Hematopoietic multipotent progenitor cell (in vitro differentiated cells): ENCODE measurements at regions not wholly inside any gene's neighbourhood (a gene's known extent, or its start where the extent isn't known, plus 50 kb on each side); places are given as distances from the start of the nearest gene placed in this dataset.
A peak's percentile ranks its signal among the peaks of the same experiment; 100 is the strongest.
"Not testable (repeated sequence)": the region's sequence is repeated elsewhere in the genome, so short reads cannot be mapped to it uniquely, and the experiment has no call there.

Source experiments
- DNase-seq, 3 donors: peaks; one replicate each; pipeline ENCODE4 v3.0.0-alpha.2; 2011 to 2015; ENCODE audit warnings: low read depth in 2 of 3, low spot score in 2 of 3

- no peak for DNase-seq
These were observed 139.1 kb downstream of the DLL1 start for GRCh38 chr6:170151804-170152123.

- DNase-seq: no peak
These were observed 139.5 kb downstream of the DLL1 start for GRCh38 chr6:170151321-170151771.

DNA sequence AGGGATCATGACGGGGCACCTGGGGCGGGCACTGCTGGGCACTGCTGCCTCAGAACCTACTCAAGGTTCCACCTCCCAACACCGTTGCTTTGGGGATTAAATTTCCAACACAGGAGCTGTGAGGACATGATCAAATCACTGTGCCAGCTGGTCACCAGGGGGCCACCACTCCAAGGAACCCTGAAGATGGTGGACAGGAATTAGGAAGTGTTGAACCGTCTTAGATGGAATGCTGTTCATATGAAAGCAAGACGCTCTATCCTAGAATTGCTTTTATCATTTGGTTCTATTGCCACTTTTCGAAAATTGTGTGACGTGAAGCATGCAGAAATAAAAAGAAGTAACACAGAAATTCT is 140.3 kb downstream of the DLL1 start:
- no peak for DNase-seq

DNA sequence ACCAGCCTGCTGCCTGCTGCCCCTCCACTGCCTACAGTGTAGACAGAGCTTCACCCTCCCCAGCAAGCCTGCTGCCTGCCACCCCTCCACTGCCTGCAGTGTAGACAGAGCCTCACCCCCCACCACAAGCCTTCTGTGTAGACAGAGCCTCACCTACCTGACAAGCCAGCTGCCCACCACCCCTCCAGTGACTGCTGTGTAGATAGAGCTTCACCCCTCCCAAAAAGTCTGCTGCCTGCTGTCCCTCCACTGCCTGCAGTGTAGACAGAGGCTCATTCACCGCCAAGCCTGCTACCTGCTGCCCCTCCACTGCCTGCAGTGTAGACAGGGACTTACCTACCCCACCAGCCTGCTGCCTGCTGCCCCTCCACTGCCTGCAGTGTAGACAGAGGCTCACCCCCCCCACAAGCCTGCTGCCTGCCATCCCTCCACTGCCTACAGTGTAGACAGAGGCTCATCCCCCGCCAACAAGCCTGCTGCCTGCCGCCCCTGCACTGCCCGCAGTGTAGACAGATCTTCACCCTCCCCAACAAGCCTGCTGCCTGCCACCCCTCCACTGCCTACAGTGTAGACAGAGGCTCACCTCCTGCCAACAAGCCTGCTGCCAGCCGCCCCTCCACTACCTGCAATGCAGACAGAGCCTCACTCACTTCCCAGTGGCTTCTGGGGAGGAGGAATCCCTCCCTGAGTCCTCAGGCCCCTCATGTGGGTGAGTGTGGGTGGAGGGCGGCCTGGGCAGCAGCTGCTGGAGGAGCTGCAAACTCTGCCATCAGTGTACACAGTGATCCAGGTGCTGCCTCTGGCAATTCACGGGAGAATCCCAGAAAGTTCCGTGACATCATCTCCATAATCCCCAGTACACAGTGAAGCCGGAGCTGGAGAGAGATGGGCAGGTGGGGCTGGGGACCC is 140.9 kb downstream of the DLL1 start:
- no peak for DNase-seq

GRCh38 chr6:170148709-170149470 is 142.0 kb downstream of the DLL1 start:
- no peak for DNase-seq

DNA sequence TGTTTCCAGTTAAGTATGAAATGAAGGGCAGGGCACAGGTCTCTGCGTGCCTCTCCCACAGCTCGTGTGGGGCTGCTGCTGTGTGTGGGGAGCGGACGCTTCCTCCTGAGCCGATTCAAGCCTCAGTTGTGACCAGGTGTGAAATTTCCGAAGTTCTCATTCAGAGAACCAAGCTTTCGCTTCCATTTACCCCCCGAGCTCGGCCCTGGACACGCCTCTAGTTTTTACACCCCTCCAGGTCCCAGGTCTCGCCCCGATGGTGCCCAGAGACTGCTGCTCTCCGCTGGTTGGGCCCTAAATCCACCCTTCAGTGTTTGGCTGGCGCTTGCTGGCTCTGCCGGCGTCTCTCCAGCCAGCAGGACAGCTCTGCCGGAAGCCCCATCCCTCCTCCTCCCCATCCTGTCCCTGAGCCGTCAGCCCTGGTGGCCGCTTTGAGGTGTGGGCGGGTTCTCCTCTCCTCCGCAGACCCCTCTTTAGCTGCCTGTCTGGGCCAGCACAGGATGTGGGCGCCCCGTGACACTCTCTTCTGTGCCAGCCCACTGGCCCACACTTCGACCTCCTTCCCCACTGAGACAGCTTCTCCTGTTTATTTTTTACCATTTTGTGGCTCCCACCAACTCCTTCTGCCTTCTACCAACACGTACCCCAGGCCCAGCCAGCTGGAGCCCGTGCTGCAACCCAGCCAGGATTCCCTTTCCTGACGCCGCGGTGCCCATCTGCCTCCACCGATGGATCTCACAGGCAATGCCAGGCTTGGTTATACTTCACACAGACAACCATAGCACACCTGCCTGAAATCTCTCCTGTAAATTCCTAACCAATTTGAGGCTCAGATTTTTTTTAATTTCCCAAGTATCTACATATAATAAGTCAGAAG is 142.8 kb downstream of the DLL1 start:
- DNase-seq: peak in 2 of 3 donors; percentile 60 to 81

DNA sequence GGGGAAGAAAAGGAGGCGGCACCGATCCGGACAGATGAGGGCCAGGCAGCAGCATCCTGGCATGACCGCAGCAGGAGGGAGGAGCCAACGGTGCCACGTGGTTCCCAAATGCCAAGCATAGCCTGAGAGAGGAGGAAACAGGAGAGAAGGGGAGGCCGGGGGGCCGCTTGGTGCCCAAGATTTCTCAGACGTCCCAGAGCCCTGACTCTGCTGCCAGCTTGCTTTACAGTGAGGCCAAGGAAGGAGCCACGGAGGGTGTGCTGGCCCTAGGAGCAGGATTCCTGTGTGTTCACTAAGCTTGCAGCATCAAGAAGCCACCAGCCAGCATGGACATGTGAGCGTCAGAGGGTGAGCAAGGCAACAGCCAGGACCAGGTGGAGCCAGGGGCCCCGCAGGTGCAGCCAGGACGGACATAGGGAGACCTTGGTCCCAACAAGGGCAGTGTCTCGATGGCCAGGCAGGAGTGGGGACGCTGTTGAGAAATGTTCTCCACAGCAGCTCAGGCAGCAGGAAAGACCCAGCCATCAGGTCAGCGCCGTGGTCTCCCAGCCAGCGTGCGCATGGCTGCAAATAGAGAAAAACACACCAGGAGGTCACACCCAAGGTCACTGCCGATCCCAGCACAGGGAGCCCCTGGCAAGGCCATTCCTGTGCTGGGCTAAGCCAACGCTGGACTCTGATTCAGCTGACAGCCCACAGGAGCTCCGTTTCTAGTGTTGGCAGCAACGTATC is 143.7 kb downstream of the DLL1 start:
- DNase-seq: no peak

GRCh38 chr6:170146640-170147039 is 144.2 kb downstream of the DLL1 start:
- no peak for DNase-seq

- not testable (repeated sequence) for DNase-seq
These were observed 144.7 kb downstream of the DLL1 start for GRCh38 chr6:170146131-170146530.

DNA sequence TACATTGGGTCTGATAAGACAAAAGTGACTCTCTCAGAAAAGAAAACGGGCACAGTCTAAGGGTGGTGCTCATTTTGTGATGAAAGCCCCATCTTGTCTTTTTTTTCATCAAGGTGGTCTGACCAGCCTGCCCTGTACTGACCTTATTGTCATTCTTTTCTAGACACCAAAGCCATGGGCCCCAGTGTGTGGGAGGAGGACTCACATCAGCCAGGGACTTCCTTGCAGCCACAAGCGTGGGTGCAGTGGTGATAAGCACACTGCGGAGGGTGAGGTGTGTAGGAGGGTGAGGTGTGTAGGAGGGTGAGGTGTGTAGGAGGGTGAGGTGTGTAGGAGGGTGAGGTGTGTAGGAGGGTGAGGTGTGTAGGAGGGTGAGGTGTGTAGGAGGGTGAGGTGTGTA is 145.2 kb downstream of the DLL1 start:
- not testable (repeated sequence) for DNase-seq

DNA sequence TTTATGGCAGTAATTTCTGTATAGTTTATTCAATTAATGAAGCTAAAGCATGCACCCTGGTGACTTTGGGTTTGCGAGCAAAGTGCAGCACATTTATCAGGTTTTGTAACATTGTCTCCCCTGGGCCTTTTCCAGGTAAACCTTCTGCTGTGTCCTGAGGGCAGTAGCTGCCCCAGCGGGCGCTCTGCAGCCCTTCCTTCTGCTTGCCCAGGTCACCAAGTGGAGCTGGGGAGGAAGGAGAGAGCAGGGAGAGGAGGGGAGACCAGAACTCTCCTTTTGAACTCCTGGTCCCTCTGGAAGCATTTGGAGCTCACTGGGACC is 145.6 kb downstream of the DLL1 start:
- no peak for DNase-seq

DNA sequence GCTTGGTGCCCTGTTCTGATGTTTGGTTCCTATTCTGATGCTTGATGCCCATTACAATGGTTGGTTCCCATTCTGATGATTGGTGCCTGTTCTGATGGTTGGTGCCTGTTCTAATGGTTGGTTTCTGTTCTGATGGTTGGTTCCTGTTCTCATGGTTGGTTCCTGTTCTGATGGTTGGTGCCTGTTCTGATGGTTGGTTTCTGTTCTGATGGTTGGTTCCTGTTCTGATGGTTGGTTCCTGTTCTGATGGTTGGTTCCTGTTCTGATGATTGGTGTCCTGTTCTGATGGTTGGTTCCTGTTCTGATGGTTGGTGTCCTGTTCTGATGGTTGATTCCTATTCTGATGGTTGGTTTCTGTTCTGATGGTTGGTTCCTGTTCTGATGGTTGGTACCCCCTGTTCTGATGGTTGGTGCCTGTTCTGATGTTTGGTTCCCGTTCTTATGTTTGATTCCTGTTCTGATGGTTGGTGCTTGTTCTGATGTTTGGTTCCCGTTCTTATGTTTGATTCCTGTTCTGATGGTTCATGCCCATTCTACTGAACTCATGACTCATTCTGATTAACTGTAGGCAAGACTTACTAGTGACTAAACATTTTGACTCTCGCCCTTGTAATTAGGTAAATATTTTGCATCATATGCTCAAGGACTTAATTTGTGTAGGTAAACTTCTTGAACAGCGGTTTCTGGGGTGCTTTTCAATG is 146.2 kb downstream of the DLL1 start:
- DNase-seq: peak in 1 of 3 donors; percentile 49

- no peak for DNase-seq
These were observed 147.3 kb downstream of the DLL1 start for GRCh38 chr6:170143401-170144150.

- DNase-seq: no peak
These were observed 148.3 kb downstream of the DLL1 start for GRCh38 chr6:170142559-170142958.

DNA sequence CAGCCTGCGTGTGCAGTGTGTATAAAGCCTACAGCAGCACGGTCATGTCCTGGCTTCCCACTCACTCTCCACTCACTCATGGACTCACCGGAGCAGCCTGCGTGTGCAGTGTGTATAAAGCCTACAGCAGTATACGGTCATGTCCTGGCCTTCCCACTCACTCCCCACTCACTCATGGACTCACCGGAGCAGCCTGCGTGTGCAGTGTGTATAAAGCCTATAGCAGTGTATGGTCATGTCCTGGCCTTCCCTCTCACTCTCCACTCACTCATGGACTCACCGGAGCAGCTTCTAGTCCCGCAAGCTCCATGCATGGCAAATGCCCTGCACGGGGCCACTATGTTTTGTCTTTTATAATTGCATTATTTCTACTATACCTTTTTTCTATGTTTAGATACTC is 149.8 kb downstream of the DLL1 start:
- DNase-seq: not testable (repeated sequence)

GRCh38 chr6:170140129-170140528 is 150.7 kb downstream of the DLL1 start:
- no peak for DNase-seq

DNA sequence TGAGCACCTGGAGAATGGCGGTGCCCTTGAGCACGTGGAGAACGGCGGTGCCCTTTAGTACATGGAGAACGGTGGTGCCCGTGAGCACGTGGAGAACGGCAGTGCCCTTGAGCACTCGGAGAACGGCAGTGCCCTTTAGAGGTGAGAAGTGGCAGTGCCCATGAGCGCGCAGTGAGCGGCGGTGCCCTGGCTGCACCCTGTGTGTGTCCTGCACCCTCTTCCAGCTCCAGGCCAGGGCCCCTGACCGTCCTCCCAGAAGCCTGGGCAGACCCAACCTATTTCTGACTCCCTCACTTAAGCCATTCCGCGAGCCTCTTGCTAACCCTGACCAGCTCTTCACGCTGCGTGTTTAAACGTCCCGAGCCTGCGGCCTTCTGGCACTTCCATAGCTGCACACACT is 151.3 kb downstream of the DLL1 start:
- DNase-seq: no peak

- DNase-seq: not testable (repeated sequence)
These were observed 151.8 kb downstream of the DLL1 start for GRCh38 chr6:170139046-170139445.
